Activated naive CD4-positive, alpha-beta T cell treated with anti-CD3 and anti-CD28 coated beads for 36 hours (primary cell): ENCODE measurements at regions not wholly inside any gene's neighbourhood (a gene's known extent, or its start where the extent isn't known, plus 50 kb on each side); places are given as distances from the start of the nearest gene placed in this dataset.

Experiments
- CTCF ChIA-PET: fragments of 350-600 bp; sonication (Branson Sonifier 250); formaldehyde crosslinking; loops from one replicate; lab custom pipeline; 2021; ENCODE audit warnings: antibody characterized with exemption; lab: Charles Lee
- DNase-seq: peaks from one replicate; pipeline ENCODE4 v3.0.0-alpha.2; 2020
- H3K27ac Mint-ChIP-seq: one replicate; pipeline ENCODE4 v1.8.0; 2021; ENCODE audit warnings: mild to moderate bottlenecking, mixed read lengths
- H3K27me3 Mint-ChIP-seq: one replicate; pipeline ENCODE4 v1.8.0; 2021; ENCODE audit warnings: low read depth, mixed read lengths
- H3K36me3 Mint-ChIP-seq: one replicate; pipeline ENCODE4 v1.8.0; 2021; ENCODE audit warnings: low read depth, mixed read lengths
- H3K4me1 Mint-ChIP-seq: one replicate; pipeline ENCODE4 v1.8.0; 2021; ENCODE audit warnings: low read depth, mixed read lengths
- H3K4me3 Mint-ChIP-seq: one replicate; pipeline ENCODE4 v1.8.0; 2021; ENCODE audit warnings: mild to moderate bottlenecking, moderate library complexity, mixed read lengths
- H3K9me3 Mint-ChIP-seq: one replicate; pipeline ENCODE4 v1.8.0; 2021; ENCODE audit warnings: mixed read lengths
- intact Hi-C: fragments of 100-400 bp; cut with micrococcal nuclease; formaldehyde crosslinking; loops from one replicate; pipeline ENCODE4 v1.15.1; 2023

DNA sequence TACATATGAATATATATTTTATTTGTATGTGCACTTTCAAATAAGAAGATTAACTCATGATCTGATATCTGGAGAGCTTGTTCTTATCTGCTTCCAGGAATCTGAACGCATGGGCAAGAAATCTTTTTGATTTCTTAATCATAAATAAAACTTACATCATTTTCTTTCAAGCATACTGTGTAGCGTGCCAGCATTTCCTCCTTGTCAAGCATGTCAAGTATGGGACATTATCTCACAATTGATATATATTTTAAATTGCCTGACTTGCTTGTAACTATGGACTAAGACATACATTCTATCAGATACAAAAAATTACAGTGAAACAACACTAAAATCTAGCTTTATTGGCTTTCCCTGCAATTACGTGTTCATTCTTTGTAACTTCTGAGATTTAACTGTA, 1128.2 kb downstream of the PLA2G4A start:
- no peak for DNase-seq
- H3K4me1 Mint-ChIP-seq = no peaks in the 10 kb centered on the region
- intact Hi-C loops = no loop called here
- H3K9me3 Mint-ChIP-seq = no peaks in the 10 kb centered on the region
- no peaks in the 10 kb centered on the region for H3K36me3 Mint-ChIP-seq
- no peak overlapping the region for H3K27ac Mint-ChIP-seq
- no peaks in the 10 kb centered on the region for H3K27me3 Mint-ChIP-seq
- H3K4me3 Mint-ChIP-seq = no peak overlapping the region
- CTCF ChIA-PET = no interaction called here

DNA sequence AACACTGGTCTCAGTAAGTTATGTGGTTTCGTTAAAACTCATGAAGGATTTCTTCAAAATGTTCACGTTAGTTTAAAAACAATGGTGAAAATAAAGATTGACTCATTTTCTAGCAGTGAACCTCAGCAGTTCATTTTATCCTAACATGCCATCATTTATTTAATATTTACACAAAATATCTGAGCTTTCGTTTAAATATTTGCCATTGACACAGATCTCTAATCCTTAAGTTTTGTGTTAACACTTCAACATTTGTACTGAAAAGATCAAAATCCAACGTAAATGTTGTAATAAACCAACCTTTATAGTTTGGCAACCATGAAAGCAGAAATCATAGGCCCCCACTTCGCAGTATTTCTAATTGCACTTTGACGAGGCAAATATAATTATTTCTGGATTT, 1129.5 kb downstream of the PLA2G4A start:
- H3K4me3 Mint-ChIP-seq = no peak overlapping the region
- intact Hi-C loops = no loop called here
- DNase-seq = no peak
- no peaks in the 10 kb centered on the region for H3K27me3 Mint-ChIP-seq
- H3K36me3 Mint-ChIP-seq = no peaks in the 10 kb centered on the region
- no peak overlapping the region for H3K27ac Mint-ChIP-seq
- no peaks in the 10 kb centered on the region for H3K4me1 Mint-ChIP-seq
- no peaks in the 10 kb centered on the region for H3K9me3 Mint-ChIP-seq
- CTCF ChIA-PET = no interaction called here

DNA sequence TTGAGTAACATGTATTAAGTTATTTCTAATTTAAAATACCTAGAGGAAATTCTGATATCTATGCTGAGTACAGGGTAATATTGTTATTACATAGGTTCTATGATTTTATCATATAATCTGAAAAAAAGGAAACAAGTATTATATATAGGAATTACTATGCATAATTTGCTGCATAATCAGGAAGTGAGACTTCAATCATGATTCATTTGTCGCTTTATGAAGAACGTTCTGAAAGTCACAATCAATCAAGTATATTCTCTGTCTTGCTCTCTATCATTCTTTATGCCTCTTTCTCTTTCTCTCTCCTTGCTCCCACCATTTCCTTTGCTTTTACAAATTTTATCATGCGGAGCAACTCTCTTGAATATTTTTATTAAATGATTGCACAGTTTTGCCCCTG, 1130.3 kb downstream of the PLA2G4A start:
- Mint-ChIP-seq H3K9me3 (no peaks in the 10 kb centered on the region), H3K4me3 (no peak overlapping the region), H3K27ac (no peak overlapping the region), H3K4me1 (no peaks in the 10 kb centered on the region), H3K27me3 (no peaks in the 10 kb centered on the region), H3K36me3 (no peaks in the 10 kb centered on the region)
- no peak for DNase-seq
- intact Hi-C loops = no loop called here
- CTCF ChIA-PET = no interaction called here

DNA sequence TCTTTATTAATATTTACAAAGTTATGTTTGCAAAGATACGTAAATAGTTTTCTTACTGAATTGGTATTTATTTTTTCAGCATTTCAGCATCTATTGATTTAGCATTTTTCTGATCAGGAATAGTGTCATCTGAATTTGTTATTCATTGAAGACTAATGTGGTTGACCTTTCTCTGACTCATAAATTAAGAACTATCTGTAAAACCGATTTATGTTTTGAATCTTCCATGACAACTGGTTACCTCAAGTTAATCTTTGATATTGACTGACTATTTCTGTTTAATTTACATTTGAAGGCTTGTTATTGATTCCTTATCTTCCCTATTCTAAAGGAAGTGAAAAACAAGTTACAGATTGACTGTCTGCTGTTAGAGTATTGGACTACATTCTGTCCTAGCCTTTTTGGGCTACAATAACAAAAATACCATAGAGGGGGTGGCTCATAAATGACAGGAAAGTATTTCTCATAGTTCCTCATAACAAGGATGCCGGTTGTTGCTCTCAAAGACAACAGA, 1131.4 kb downstream of the PLA2G4A start:
- intact Hi-C loops = no loop called here
- no peaks in the 10 kb centered on the region for H3K27me3 Mint-ChIP-seq
- H3K9me3 Mint-ChIP-seq = no peaks in the 10 kb centered on the region
- no peak overlapping the region for H3K27ac Mint-ChIP-seq
- DNase-seq = no peak
- no peak overlapping the region for H3K4me3 Mint-ChIP-seq
- no peaks in the 10 kb centered on the region for H3K4me1 Mint-ChIP-seq
- CTCF ChIA-PET = no interaction called here
- no peaks in the 10 kb centered on the region for H3K36me3 Mint-ChIP-seq

DNA sequence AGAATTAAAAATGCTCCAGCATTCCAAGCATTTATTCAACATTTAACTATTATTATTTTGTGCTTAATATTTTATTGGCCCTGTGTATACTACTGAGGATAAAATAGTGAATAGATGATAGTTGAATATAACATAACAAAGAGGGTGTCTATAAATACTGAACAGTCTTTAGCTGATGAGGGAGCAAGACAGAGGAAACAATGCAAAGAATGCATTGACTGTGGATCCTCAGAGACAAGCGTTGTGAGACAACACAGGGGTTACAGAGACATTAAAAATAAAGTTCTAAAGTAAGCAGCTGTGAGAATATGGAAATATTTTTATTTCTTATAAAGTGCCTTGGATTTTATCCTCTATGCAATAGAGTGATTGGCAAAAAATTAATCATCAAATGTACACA, 1133.1 kb downstream of the PLA2G4A start:
- CTCF ChIA-PET = no interaction called here
- Mint-ChIP-seq H3K27ac (no peak overlapping the region), H3K36me3 (no peaks in the 10 kb centered on the region), H3K4me1 (no peaks in the 10 kb centered on the region), H3K9me3 (no peaks in the 10 kb centered on the region), H3K4me3 (no peak overlapping the region), H3K27me3 (no peaks in the 10 kb centered on the region)
- no peak for DNase-seq
- intact Hi-C loops = no loop called here

DNA sequence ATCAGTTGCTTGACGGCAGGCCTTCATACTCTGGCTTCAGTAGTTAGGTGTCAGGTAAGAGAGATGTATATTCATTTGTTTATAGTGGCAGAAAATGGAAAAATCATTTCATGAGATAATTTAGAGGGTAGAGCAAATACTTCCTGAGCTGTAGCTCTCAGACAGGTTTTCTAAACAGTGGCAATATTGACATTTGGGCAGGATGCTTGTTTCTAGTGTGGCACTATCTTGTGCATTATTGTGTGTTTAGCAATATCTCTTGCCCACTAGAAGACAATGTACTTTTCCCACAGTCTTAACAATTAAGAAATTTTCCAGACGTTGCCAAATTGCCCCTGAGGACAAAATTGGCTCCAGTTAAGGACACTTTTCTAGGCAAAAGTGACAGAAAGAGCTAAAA, 1143.1 kb downstream of the PLA2G4A start:
- Mint-ChIP-seq H3K4me1 (no peaks in the 10 kb centered on the region), H3K36me3 (no peaks in the 10 kb centered on the region), H3K9me3 (no peaks in the 10 kb centered on the region), H3K27ac (no peak overlapping the region), H3K4me3 (no peak overlapping the region), H3K27me3 (no peaks in the 10 kb centered on the region)
- no peak for DNase-seq
- intact Hi-C loops = no loop called here
- CTCF ChIA-PET = no interaction called here

DNA sequence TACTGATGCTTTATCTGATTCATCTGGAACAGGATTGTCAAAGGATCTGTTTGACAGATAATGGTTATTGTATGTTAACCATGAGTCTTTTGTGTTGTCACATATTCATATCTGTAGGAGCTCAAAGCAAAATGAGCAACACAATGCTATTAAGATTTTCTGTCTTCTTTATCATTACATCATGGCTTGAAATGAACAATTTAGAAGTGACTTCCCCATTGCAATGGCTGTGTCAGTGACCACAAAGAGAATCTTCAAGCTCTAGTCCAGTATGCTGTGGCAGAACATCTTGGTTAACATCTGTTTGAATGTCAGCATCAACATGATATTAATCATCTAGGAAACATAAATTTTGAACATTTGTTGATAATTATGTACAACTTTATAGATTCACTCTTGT, 1148.5 kb downstream of the PLA2G4A start:
- intact Hi-C loops = no loop called here
- H3K27me3 Mint-ChIP-seq = no peaks in the 10 kb centered on the region
- DNase-seq = no peak
- CTCF ChIA-PET = no interaction called here
- no peaks in the 10 kb centered on the region for H3K36me3 Mint-ChIP-seq
- no peak overlapping the region for H3K27ac Mint-ChIP-seq
- H3K4me1 Mint-ChIP-seq = no peaks in the 10 kb centered on the region
- H3K9me3 Mint-ChIP-seq = peaks cover 7% of the 10 kb centered on the region
- no peak overlapping the region for H3K4me3 Mint-ChIP-seq

DNA sequence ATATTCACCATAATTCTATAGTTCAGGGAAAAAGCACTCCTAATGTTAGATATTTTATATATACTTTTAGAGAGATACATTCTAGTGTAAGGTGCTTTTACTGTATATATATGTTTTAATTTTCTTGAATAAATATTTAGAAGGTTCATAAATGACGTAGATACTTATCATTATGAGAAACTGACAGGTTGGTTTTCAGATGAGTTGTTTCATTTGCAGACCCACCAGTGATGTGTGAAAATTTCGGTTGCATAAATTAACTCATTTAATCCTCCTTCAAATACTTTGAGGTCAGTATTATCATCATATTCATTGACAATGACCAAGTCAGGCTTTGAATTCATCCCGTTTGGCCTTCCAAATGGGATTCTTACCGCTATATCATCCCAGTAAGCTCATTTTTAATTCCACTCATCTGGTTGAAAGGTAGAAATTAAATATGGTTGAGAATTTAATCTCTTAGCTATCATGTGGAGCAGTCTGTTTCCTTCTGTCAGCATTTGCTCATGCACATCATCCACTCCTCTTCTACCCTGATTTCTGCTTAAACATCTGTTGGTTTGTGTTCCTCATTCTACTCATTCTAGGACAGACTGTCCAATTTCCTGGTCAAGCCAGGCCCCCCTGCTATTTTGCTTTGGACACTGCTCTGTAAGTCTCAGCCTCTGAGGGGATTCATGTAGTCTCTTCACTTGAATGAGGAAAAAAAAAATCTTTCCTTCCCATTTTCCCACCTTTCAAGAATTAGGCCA, 1156.6 kb downstream of the PLA2G4A start:
- H3K36me3 Mint-ChIP-seq = no peaks in the 10 kb centered on the region
- peaks cover 9% of the 10 kb centered on the region for H3K9me3 Mint-ChIP-seq
- no peak for DNase-seq
- intact Hi-C loops = no loop called here
- no peak overlapping the region for H3K27ac Mint-ChIP-seq
- H3K4me1 Mint-ChIP-seq = no peaks in the 10 kb centered on the region
- no peak overlapping the region for H3K4me3 Mint-ChIP-seq
- CTCF ChIA-PET = no interaction called here
- no peaks in the 10 kb centered on the region for H3K27me3 Mint-ChIP-seq

DNA sequence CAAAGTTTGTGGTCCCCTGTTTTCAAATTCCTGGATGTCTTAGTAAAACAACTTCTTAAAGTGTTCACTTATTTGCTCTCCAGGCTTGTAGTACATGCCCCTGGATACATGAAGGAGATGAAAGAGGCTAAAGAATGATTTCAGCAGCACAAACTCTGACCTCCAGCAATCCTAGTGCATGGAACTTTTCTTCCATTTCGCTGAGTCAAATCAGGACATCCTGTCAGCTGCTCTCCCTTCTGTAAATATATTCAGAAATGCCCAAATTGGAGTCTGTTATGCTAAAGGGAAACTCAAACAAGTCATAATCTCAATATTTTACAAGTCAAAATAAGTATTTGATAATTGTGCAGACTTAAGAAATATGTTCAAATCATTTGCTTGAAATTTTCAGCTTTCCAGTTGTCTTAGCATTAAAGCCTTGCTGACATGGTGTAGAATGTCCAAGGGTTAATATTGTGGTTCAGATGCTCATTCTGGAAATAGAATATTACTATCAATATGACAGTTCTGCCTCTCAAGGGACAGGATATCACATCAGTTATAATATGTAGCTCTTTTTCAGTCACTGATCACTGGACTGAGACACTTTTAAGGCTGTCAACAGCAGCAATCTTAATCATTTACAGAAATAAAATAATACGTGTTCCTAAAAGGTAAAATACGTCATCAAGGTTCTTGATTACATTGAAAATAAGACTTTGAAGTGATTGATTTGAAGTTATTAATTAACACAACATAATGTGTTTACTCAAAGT, 1157.3 kb downstream of the PLA2G4A start:
- Mint-ChIP-seq H3K4me3 (no peak overlapping the region), H3K4me1 (no peaks in the 10 kb centered on the region), H3K9me3 (peaks cover 6% of the 10 kb centered on the region), H3K27ac (no peak overlapping the region), H3K27me3 (no peaks in the 10 kb centered on the region), H3K36me3 (no peaks in the 10 kb centered on the region)
- DNase-seq = no peak
- intact Hi-C loops = no loop called here
- CTCF ChIA-PET = no interaction called here

DNA sequence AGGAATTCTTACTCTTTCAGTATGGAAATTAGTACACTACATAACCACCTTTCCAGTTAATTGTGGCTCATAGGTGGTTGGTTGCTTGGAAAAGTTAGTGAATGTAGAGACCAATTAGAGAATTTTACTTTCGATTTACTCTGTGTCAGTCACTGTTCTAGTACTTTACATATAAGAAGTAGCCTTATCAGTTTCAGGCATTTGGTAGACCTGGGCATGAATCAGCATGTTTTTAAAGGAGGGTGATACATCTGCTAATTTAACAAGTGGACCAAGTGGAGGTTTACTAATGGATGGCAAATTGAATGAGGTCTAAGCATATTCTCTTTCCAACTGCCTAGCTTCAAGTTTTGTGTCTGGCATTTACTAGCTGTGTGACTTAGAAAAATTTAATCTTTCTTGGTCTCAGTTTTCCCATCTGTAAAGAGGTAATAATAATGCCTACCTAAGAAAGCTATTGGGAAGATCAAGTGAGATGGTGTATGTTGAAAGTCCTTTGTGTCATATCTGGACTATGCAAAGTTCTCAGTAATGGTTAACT, 1158.6 kb downstream of the PLA2G4A start:
- Mint-ChIP-seq H3K36me3 (no peaks in the 10 kb centered on the region), H3K4me1 (no peaks in the 10 kb centered on the region), H3K27me3 (no peaks in the 10 kb centered on the region), H3K4me3 (no peak overlapping the region), H3K27ac (no peak overlapping the region), H3K9me3 (peaks cover 4% of the 10 kb centered on the region)
- CTCF ChIA-PET = no interaction called here
- intact Hi-C loops = no loop called here
- DNase-seq = no peak

DNA sequence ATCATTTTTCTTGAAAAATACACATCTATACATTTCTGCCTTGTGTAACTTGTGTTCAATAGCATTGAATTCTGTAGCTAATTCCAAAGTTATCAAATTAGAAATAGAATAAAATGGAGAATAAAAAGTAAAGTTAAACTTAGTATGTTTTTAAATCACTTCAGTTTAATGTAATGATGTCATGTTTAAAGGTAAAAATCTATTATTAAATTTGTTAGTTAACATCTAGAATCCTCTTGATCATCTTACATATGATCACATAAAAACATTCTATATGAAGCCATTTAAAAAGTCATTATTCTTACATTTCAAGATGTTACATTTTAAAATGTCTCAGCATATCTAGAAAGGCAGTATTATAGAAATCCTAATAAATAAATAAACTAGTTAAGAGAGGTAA, 1163.2 kb downstream of the PLA2G4A start:
- H3K27ac Mint-ChIP-seq = no peak overlapping the region
- no peaks in the 10 kb centered on the region for H3K36me3 Mint-ChIP-seq
- DNase-seq = no peak
- intact Hi-C loops = no loop called here
- H3K4me1 Mint-ChIP-seq = no peaks in the 10 kb centered on the region
- H3K4me3 Mint-ChIP-seq = no peak overlapping the region
- no peaks in the 10 kb centered on the region for H3K27me3 Mint-ChIP-seq
- CTCF ChIA-PET = no interaction called here
- H3K9me3 Mint-ChIP-seq = peaks cover 3% of the 10 kb centered on the region

DNA sequence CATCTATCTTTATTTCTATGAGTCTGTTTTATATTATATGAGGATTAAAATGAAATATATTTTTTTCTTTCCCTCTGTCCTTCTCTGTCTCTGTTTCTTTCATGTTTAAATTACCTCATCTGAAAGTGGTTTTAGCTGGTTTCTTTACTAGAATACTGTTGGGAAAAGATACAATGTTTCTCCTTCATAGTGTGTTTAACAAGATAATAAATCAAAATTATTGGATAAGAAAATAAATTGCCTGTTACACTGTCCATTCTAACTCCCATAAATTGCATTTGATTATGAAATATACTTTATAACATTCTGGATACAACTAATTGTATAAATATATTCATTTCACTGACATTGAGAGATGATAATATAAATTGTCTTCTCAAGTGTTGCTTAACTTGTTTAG, 1168.0 kb downstream of the PLA2G4A start:
- CTCF ChIA-PET = no interaction called here
- Mint-ChIP-seq H3K36me3 (no peaks in the 10 kb centered on the region), H3K4me3 (no peak overlapping the region), H3K9me3 (peaks cover 3% of the 10 kb centered on the region), H3K4me1 (no peaks in the 10 kb centered on the region), H3K27ac (no peak overlapping the region), H3K27me3 (no peaks in the 10 kb centered on the region)
- DNase-seq = no peak
- intact Hi-C loops = no loop called here

DNA sequence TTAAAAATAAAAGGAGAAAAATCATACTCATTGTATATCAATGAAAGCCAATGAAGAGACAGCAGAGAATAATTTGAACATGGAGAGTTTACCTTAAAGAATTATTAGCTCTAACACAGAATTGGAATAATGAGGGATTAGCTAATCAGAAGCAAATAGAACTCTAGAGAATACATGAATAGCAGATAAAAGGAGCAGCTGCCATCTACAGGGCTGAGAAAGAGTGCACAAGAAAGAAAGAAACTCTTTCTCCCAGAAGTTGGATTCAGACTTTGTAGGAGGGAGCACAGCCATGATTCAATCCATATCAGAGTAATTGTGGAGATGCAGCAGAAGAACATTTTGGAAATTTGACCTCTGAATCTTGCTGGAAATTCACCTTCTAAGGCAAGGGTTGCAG, 1171.2 kb downstream of the PLA2G4A start:
- DNase-seq = no peak
- H3K27ac Mint-ChIP-seq = no peak overlapping the region
- peaks cover 5% of the 10 kb centered on the region for H3K9me3 Mint-ChIP-seq
- CTCF ChIA-PET = interaction anchor here (0.7 kb wide), 1 partner anchor 245 kb away, joined by 4 read pairs; no protein-coding TSS in a partner anchor
- no peak overlapping the region for H3K4me3 Mint-ChIP-seq
- no peaks in the 10 kb centered on the region for H3K4me1 Mint-ChIP-seq
- no peaks in the 10 kb centered on the region for H3K27me3 Mint-ChIP-seq
- H3K36me3 Mint-ChIP-seq = no peaks in the 10 kb centered on the region
- intact Hi-C loops = no loop called here
